HepG2 (cell line): ENCODE measurements at regions not wholly inside any gene's neighbourhood (a gene's known extent, or its start where the extent isn't known, plus 50 kb on each side); places are given as distances from the start of the nearest gene placed in this dataset.

ENCODE experiments used
- ZBTB40 ChIP-seq, 2 experiments: fragments of 450-650 bp in 1 of 2; sonication (generic) in 1 of 2; formaldehyde crosslinking in 1 of 2; IDR thresholded peaks; 2 replicates each; pipeline versions ENCODE4 v1.6.1 to v1.8.0; 2016 to 2022; ENCODE audit warnings: antibody characterized with exemption in 1 of 2, mild to moderate bottlenecking in 1 of 2, missing genetic modification reagents in 1 of 2
- ZNF543 ChIP-seq: sonication (generic); formaldehyde crosslinking; IDR thresholded peaks from 2 replicates; pipeline ENCODE4 v1.4.0; 2020; ENCODE audit warnings: mild to moderate bottlenecking, missing genetic modification reagents

DNA sequence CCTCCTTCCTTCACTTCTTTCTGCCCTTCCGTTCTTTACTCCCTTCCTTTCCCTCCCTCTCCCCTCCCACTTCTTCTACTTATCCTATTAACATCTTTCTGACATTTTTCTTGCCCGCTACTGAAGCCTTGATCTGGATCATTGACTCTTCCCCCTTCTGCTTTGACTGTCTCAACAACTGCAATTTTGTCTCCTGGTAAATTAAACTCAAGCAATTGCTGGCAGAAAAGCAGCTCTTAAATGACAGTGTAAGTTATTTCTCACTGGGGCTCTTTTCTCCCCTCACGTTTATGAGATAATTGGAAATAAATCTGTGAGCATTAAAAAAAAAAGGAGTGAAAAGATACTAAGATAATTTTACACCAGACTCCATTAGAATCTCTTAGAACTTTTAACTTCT is 120.0 kb downstream of the SLC17A6 start (continued):
- no peak for TF ChIP-seq ZBTB40 (IDR thresholded peaks at IDR 0.05)
- no peak for TF ChIP-seq ZBTB40 (CRISPR knock-in tag; IDR thresholded peaks at IDR 0.05)
- no peak for TF ChIP-seq ZNF543 (CRISPR knock-in tag)
- TF ChIP-seq, all 625 proteins: peak for 0
